H54 (cell line): ENCODE measurements at regions not wholly inside any gene's neighbourhood (a gene's known extent, or its start where the extent isn't known, plus 50 kb on each side); places are given as distances from the start of the nearest gene placed in this dataset.
"Not testable (repeated sequence)": the region's sequence is repeated elsewhere in the genome, so short reads cannot be mapped to it uniquely, and the experiment has no call there.

Experiments used
- DNase-seq: peaks from one replicate; pipeline ENCODE4 v3.0.0; 2011; ENCODE audit warnings: low spot score, mixed read lengths; ENCODE audit not compliant: insufficient read length
- FAIRE-seq: peaks from 3 replicates; lab custom pipeline; 2011; peaks lifted over from hg19 to GRCh38; lab: Jason Lieb, UNC
- POLR2A ChIP-seq: IDR thresholded peaks from 2 replicates; pipeline ENCODE4 v1.6.1; 2011; ENCODE audit warnings: low read depth, mild to moderate bottlenecking, low read length

DNA sequence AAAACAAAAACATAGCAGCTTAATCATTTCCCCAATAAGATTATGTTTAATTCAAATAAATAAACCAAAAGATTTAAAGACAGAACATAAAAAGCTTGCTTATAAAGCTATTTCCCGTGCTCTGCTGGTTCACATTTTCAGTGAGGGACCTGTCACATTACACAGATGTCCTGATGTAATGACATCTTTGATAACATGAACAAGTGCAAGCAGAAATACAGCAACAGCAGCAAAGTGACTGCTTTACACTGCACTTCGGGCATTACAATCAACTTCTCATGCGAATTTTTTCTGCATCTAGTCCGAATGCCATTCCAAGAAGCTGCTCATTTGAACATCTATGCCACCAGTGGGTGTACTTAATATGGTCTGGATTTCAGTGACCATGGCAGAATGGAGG, 940.3 kb upstream of the IGFBP7 start:
- DNase-seq (no peak), FAIRE-seq (no peak)
- no peak for TF ChIP-seq POLR2A

DNA sequence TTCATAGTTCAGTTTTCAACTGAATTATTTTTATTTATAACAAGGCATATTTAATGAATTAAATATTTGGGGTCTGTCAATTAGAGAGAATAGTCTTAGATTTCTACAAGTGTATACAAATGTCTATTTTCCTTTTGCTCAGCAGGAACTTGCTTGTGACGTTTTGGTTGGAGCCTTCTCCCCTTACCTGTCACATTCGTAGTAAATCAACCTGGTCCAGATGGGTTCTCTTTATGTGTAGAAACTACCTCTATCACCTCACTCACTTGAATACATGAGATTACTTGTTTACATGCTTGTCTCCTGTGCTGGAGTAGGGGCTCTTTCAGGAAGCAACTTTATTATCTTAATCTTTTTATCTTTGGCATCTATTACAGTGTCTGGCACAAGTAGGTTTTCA, 938.3 kb upstream of the IGFBP7 start:
- FAIRE-seq (no peak), DNase-seq (no peak)
- TF ChIP-seq POLR2A = no peak

DNA sequence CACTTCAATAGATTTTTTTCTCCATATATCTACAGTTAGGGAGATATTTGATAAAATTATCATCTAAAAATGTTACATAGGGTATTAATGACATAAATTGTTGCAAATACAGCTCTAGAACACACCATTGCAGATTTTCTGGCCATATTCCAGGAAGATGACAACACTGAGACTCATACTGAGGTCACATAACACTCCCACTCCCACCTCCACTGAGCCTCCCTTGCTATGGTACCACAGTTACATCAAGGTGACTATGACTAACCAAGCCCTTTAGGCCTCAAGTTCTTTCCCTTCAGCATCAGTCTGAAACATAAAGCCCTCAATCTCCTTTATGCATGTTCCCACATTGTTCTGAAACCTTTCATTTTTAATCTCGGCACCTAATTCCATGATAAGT, 932.0 kb upstream of the IGFBP7 start:
- no peak for FAIRE-seq
- TF ChIP-seq POLR2A = no peak
- DNase-seq = no peak

DNA sequence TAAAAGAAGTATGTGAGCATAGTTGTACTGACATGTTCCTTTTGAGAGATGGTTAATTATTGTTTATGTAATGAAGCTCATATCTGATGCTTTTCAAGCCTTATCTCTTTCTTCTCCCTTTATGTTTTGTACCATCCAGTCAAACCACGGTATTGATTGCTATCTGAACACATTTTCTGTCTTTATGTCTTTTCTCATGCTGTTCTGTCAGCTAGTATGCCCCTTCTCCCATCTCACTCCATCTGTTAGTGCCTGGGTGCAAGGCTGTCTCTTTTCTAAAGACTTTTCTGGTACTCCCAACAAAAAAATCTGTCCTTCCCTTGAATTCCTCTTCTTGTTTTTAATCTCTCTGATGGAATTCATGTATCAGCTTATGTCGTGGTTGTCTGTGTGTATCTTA, 883.8 kb upstream of the IGFBP7 start:
- TF ChIP-seq POLR2A = no peak
- no peak for DNase-seq
- no peak for FAIRE-seq

DNA sequence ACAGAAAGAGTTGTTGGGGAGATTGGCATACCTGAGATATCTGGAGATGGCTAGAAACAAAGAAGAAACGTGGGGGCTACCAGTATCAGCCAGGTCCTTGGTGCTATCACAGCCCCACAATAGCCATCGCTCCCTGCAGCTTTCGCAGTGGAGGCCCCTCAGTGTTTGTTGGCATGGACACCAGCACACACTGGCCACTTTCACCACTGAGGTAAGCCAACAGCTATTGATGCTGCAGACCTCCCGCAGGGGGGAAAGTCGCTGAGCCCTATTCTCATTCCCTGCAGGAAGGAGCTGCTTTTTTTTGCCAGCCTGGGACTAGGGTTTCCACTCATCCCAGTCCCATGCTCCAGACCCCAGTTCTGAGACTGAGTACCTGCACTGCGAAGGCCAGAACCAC, 879.2 kb upstream of the IGFBP7 start:
- TF ChIP-seq POLR2A = no peak
- FAIRE-seq (no peak), DNase-seq (no peak)

DNA sequence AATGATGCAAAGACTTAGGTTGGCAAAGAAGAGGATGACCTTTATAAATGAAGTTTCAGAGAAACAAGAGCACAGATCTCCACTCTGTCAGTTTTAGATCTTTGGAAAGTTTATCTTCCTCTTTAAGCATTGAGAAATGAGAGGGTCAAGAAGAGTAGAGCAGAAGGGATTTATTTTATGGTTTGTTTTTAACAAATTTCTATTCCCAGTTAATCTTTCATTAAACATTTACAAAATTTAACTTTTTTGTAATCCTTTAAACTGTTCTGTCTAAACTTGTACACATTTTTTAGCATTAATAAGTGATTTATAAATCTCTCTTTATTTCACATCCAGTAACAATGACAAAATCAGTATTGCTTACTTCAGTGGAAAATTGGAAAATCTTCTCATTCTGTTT, 875.0 kb upstream of the IGFBP7 start:
- FAIRE-seq = no peak
- DNase-seq = no peak
- TF ChIP-seq POLR2A = no peak

GRCh38 chr4:57981123-57981522, 870.9 kb upstream of the IGFBP7 start:
- no peak for DNase-seq
- TF ChIP-seq POLR2A = no peak
- no peak for FAIRE-seq

GRCh38 chr4:57974821-57975220, 864.6 kb upstream of the IGFBP7 start:
- DNase-seq (no peak), FAIRE-seq (no peak)
- TF ChIP-seq POLR2A = no peak

DNA sequence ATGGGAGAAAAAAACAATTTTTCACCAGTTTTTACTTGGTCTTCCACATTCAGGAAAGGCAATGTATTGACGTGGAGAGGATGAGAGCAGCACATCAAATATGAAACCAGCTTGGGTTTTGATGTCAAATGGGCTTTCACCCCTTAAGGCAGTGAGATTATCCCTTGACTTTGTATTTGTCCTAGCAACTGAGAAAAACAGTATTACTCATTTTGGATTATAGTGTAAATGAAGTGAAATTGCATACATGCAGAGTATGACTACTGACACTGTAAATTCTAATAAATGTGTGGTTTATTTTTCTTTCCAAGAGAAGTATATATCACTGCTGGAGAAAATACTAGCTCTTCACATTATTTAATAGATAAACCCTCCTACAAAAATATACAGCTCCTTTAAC, 863.6 kb upstream of the IGFBP7 start:
- FAIRE-seq (no peak), DNase-seq (no peak)
- no peak for TF ChIP-seq POLR2A

DNA sequence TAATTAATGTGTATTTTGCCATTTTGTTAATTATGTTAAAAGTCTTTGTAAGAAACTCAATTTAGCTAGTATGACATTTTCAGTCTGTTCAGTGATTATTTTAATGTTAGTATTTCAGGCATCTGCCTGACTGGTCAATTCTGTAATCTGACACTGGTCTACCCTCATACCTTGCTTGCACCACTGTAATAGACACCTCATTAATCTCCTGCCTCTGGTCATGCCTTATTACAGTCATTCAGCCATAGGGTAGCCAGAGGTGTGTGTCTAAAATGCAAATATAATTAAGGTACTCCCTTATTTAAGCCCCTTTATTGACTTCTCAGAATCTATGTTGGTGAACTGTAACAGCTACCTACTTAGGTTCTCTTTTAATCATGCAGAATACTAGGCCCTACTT, 861.1 kb upstream of the IGFBP7 start:
- FAIRE-seq = no peak
- TF ChIP-seq POLR2A = no peak
- no peak for DNase-seq

DNA sequence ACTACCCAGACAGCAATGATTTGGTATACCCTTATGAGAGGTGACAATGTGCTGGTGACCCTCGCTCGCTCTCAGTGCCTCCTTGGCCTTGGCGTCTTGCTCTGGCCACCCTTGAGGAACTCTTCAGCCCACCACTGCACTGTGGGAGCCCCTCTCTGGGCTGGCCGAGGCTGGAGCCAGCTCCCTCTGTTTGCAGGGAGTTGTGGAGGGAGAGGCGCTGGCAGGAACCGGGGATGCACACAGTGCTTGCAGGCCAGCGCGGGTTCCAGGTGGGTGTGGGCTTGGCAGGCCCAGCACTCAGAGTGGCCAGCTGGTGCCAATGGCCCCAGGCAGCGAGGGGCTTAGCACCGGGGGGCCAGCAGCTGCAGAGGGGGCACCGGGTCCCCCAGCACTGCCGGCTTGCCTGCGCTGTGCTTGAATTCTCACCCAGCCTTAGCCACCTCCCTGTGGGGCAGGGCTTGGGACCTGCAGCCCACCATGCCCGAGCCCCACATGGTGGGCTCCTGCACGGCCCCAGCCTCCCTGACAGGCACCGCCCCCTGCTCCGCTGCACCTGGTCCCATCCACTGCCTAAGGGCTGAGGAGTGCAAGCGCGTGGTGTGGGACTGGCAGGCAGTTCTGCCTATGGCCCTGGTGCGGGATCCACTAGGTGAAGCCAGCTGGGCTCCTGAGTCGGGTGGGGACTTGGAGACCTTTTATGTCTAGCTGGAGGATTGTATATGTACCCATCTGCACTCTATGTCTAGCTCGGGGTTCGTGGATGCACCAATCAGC, 857.0 kb upstream of the IGFBP7 start:
- no peak for DNase-seq
- FAIRE-seq = no peak
- TF ChIP-seq POLR2A = no peak

GRCh38 chr4:57965431-57965830, 855.2 kb upstream of the IGFBP7 start:
- DNase-seq, FAIRE-seq: not testable (repeated sequence)

DNA sequence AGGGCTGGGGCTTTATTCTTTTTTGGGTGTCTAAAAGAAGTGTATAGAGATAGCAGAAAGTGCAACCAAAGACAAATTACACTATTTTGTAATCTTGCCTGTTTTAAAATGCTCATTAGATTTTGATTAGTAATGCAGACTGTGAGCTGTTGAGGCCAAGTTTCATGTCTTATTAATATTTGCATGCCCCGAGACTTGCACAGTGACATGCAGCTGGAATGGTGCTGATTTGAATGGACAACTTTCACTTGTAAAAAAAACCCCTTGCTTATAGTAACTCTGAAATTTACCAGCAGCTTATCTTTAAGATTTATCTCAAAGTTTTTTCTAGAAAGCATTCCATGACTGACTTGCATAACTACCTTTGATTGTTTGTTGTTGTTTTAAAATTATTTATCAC, 835.1 kb upstream of the IGFBP7 start:
- no peak for DNase-seq
- TF ChIP-seq POLR2A = no peak
- FAIRE-seq = no peak

DNA sequence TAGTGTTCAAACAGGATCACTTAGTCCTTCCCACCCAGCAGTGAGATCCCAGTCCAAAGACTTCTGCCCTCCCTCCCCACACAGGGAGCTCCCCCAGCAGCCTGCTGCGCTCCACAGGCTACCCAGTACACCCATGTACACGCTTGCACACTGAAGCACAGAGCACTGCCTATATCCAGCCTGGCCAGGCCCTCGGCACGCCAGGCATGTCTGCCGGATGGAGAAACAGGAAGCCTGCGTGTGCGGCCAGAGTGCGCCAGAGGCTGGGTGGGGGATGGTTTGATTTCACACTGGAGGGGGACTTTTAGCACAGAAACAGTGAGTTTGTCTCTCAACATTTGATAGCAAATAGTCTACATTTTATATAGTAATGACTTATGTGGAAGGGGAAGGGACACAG, 833.5 kb upstream of the IGFBP7 start:
- DNase-seq = no peak
- TF ChIP-seq POLR2A = no peak
- FAIRE-seq = no peak

GRCh38 chr4:57937326-57937725, 827.1 kb upstream of the IGFBP7 start:
- not testable (repeated sequence) for DNase-seq, FAIRE-seq

GRCh38 chr4:57926311-57926710, 816.1 kb upstream of the IGFBP7 start:
- no peak for TF ChIP-seq POLR2A
- FAIRE-seq (no peak), DNase-seq (no peak)
